Embryonic facial prominence (tissue), 1 donor: ENCODE measurements at regions not wholly inside any gene's neighbourhood (a gene's known extent, or its start where the extent isn't known, plus 50 kb on each side); places are given as distances from the start of the nearest gene placed in this dataset.

ENCODE experiments used
- DNase-seq: peaks from one replicate; pipeline ENCODE4 v3.0.0-alpha.2; 2016; ENCODE audit errors: extremely low spot score

DNA sequence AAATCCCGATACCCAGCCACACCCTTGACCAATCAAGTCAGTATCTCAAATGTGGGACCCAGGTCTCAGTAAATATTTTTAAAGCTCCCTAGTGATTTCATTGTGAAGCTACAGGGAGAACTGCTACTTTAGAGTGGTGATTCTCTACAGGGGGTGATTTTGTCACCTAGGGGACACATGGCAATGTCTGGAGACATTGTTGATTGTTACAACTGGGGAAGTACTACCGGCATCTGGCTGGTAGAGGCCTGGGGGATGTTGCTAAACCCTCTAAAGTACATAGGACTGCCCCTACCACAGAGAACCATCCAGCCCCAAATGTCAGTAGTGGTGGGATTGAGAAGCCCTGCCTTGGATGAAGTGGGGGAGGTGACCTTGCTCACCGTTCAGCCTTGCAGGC lies 152.9 kb downstream of the RPS24 start:
- DNase-seq, result no peak

- no peak for DNase-seq
Observed at GRCh38 chr10:78187371-78187770, 153.7 kb downstream of the RPS24 start.

- no peak for DNase-seq
Observed at GRCh38 chr10:78188446-78188845, 154.8 kb downstream of the RPS24 start.

DNA sequence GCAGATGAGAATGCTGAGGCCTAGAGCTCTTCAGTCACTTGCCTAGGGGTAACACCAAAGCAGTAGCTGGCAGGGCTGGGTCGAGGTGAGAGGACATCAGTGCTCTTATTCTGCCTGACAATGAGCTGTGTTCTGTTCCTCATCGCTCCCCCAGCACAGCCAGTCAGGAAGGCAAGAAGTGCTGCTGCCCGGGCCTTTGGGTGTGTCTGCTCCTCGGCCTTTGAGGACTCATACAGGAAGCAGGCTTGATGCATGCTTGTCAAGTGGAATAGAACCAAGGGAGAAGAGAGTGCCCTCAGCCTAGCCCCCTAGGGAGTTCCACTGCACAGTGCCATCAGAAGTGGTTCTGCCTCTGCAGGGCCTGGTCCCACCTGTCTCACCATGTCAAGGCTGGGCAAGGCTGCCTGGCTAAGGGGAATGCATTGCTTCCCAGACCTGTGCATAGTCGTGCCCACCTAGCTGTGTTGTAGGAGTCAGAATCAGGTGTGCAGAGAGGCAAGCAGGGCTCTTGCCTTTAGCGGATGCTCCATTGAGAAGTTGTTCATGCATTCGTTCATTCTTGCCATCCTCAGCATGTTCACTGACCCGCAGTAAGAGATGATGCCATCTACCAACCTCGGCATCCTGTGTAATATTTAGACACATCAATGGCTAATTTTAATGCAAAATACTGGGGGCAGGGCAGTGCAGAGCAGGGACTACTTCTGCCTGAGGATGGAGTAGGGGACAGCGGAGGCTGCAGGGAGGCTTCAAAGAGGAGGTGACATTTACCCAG lies 156.6 kb downstream of the RPS24 start:
- no peak for DNase-seq

- DNase-seq, result no peak
Observed at GRCh38 chr10:78191301-78191700, 157.6 kb downstream of the RPS24 start.

DNA sequence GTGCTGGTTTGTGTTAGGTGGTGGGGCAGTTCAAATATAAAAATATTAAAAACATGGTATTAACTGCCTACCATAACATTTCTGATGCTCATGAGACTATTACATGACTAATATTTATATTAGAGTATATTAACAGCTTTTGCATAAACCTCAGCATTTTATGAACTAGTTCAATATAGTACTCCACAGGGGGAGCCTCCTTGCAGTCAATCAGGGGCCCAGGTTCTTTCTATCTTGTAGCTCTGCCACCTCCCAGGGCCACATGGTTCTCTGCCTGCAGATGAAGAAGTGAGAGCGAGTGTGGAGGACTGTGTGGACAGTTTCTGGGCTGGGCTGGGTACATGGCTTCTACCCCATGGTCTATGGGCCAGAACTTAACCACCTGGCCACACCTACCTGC lies 159.5 kb downstream of the RPS24 start:
- DNase-seq, result no peak

GRCh38 chr10:78194050-78194449 lies 160.4 kb downstream of the RPS24 start:
- DNase-seq, result no peak

DNA sequence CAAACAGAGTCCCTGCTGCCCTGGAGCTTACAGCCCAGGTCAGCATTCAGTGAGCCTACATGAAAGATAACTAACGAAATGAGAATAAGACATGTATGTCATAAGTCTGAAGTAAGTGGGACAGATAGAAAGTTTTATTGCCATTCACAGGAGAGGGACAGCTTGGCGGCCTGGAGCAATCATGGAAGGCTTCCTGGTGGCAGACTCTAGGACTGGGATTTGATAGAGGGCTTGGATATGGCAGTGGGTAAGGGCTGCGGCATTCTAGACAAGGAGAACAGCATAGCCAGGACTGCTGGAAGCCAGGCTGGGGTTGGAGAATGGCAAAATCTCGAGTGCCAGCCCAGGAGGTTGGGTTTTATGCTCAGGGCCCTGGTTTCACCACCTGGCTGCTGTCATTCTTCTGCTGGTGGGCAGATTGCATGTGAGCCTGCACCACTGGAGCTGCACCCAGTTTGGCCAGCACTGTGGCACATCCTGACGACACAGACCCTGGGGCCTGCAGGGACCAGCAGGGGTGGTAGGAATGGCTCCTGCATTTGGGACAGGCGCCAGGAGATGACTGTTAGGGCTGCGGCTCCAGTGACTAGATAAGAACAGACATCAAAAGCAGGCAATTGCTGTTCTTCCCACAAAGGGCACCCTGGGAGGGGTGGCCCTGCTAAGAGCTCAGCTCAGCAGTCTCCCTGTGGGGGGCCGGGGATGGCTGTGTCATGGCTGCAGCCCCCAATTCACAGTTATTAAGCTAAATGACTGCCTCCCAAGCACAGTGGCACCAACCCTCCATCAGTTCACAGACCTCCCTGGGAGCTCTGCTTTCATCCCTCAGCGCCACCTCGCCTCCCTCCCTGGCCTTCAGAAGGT lies 161.1 kb downstream of the RPS24 start:
- DNase-seq, result no peak

DNA sequence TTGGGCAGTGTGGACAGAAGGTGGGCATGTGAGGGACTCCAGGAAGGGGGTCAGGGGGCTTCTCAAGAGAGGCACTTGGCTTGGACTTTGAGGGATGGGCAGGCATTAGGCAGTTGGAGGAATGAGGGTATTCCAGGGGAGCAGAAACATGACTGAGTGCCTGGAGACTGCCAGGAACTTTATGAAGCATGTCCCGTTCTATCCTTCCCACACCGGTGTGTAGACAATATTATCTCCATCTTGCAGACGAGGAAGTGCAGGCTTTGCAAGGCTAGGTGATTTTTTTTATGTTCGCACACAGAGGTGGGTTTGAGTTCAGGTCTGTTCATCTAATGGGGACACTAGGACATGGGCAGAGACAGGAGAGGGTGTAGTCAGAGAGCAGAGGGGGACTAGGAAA lies 162.7 kb downstream of the RPS24 start:
- DNase-seq, result no peak

GRCh38 chr10:78196964-78197363 lies 163.3 kb downstream of the RPS24 start:
- DNase-seq, result no peak

DNA sequence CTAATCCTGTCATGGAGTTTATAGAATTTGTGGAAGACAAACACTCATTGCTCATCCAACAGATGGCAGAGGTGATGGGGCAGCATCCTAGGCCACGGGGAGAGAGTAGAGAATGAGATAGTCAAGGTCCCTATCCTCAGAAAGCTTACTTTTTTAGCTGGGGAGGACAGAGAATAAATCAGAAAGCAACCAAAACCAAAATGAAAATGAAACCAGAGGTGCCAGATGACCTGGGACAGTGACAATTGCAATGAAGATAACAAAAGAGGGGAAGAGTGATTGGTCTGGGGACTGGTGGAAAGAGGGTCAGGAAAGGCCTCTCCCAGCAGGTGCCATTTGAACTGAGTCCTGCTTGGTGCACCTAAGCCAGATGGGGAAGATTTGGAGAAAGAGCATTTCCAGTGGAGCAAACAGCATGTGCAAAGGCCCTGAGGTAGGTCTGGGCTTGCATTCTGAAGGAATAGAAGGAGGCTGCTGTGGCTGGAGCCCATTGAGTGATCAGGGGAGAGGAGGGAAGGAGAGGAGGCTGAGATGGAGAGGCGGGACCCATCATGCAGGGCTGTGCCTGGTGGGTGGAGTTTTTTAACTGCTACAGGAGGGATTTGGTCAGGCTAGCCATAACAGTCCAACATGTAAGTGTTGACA lies 164.1 kb downstream of the RPS24 start:
- no peak for DNase-seq

- DNase-seq, result no peak
Observed at GRCh38 chr10:78199005-78199725, 165.5 kb downstream of the RPS24 start.

GRCh38 chr10:78199759-78200158 lies 166.1 kb downstream of the RPS24 start:
- no peak for DNase-seq

DNA sequence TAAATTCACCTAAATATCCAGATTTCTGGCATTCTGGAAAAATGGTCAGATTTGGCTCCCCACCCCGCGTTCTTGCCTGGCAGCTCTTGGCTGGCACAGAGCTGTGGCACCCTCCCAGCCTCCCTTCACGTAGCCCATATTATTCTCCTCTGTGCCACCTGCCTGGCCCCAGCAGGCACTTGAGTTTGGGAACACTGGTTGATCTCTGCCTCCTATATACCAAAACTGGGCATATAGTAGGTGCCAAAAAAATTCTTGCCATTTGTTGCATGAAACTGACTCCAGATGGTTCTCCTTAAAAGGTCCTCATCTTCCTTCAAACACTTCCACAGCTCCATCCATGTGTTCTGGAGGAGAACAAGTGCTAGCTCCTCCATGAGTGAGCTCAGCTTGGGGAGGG lies 167.0 kb downstream of the RPS24 start:
- DNase-seq, result no peak

GRCh38 chr10:78202386-78202785 lies 168.7 kb downstream of the RPS24 start:
- no peak for DNase-seq

GRCh38 chr10:78203915-78204818 lies 170.5 kb downstream of the RPS24 start:
- no peak for DNase-seq

- no peak for DNase-seq
Observed at GRCh38 chr10:78205457-78206016, 171.9 kb downstream of the RPS24 start.

DNA sequence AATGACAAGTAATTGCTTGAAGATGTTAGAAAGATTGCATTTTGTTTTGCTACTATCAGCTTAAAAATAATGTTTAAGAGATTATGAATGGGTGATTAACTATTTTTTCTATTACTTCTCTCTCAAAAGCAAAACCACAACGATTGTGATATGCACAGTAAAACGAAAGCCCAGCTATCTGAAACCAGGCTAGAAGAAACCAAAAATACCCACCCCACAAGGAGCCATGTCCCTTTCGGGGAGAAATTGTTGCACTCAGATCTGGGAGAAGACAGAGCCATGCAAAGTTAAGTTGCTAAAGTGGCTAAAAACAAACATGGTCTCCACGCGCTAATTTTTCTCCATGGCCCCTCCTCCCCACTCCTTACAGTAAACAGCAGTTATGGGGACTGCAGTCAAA lies 173.6 kb downstream of the RPS24 start:
- no peak for DNase-seq

DNA sequence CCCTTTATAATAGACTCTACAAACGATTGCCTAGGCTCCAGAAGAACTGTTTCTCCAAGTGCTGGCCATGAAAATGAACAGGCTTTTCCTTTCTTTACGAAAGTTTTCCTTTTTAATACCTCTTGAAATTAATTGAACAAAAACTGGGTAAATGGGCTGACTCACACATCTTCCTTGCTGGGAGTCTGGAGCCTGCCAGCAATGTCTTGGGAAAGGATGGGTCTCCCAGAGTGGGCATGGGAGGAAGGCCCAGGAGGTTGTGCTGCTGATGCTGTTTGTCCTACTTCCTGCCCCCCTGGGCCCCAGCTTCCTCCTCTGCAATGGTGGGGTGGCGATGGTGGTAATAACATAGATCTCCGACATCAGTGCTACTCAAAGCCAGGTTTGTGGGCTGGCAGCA lies 174.1 kb downstream of the RPS24 start:
- DNase-seq, result no peak

GRCh38 chr10:78209970-78210369 lies 176.3 kb downstream of the RPS24 start:
- DNase-seq, result no peak

GRCh38 chr10:78210548-78210947 lies 176.9 kb downstream of the RPS24 start:
- no peak for DNase-seq
